ENCODE measurements at regions not wholly inside any gene's neighbourhood (a gene's known extent, or its start where the extent isn't known, plus 50 kb on each side); places are given as distances from the start of the nearest gene placed in this dataset.
"Not testable (repeated sequence)": the region's sequence is repeated elsewhere in the genome, so short reads cannot be mapped to it uniquely, and the experiment has no call there.

- Mint-ChIP-seq H3K27me3 (peaks cover 7% of the 10 kb centered on the region), H3K27ac (no peak overlapping the region), H3K36me3 (no peaks in the 10 kb centered on the region), H3K9me3 (ENCODE audit: low read depth) (no peaks in the 10 kb centered on the region), H3K4me1 (peaks cover 4% of the 10 kb centered on the region), H3K4me3 (no peak overlapping the region)
- CTCF ChIA-PET = interaction anchor here (1.0 kb wide), 1 partner anchor 88 kb away, joined by 4 read pairs; no protein-coding TSS in a partner anchor
- ATAC-seq (no peak), DNase-seq (no peak)
Observed at GRCh38 chr10:4902571-4903011, 60.6 kb upstream of the AKR1C1 start.

GRCh38 chr10:4903126-4903525 is 60.1 kb upstream of the AKR1C1 start:
- not testable (repeated sequence) for DNase-seq; H3K27me3 Mint-ChIP-seq; ATAC-seq; H3K27ac Mint-ChIP-seq; H3K4me3 Mint-ChIP-seq; H3K4me1 Mint-ChIP-seq; H3K9me3 Mint-ChIP-seq (ENCODE audit: low read depth); H3K36me3 Mint-ChIP-seq
- CTCF ChIA-PET = interaction anchor here (1.0 kb wide), 1 partner anchor 88 kb away, joined by 4 read pairs; no protein-coding TSS in a partner anchor

- ATAC-seq; H3K27me3 Mint-ChIP-seq; H3K27ac Mint-ChIP-seq; H3K9me3 Mint-ChIP-seq (ENCODE audit: low read depth); DNase-seq; CTCF ChIA-PET; H3K4me1 Mint-ChIP-seq; H3K36me3 Mint-ChIP-seq; H3K4me3 Mint-ChIP-seq: not testable (repeated sequence)
Observed at GRCh38 chr10:4903675-4904074, 59.5 kb upstream of the AKR1C1 start.

DNA sequence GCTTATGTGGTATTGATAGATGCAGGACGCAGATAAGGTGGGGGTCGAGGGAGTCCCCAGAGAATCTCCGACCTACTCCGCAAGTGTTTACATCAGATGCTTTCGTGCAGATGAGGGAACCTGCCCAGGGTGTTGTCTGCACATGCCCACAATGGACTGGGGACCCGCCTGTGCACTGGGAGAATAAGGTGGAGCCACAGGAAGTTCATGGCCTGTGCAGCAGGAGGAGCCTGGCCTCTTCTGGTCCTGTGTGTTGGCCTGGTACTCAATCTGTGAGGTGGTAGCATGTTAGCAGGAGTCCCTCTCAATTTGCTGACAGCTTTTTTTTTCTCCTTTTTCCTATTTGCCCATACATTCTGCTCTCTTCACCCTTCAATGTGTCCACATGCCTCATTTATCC is 54.1 kb upstream of the AKR1C1 start:
- no peak for ATAC-seq
- H3K9me3 Mint-ChIP-seq (ENCODE audit: low read depth) = no peaks in the 10 kb centered on the region
- H3K27ac Mint-ChIP-seq = no peak overlapping the region

More for the DNA sequence above, 54.1 kb upstream of the AKR1C1 start:
- no peaks in the 10 kb centered on the region for H3K36me3 Mint-ChIP-seq
- H3K4me3 Mint-ChIP-seq = no peak overlapping the region
- no peaks in the 10 kb centered on the region for H3K4me1 Mint-ChIP-seq
- CTCF ChIA-PET = no interaction called here
- H3K27me3 Mint-ChIP-seq = peaks cover 7% of the 10 kb centered on the region
- DNase-seq = no peak
